Pancreas (tissue), 10 donors: ENCODE measurements at regions not wholly inside any gene's neighbourhood (a gene's known extent, or its start where the extent isn't known, plus 50 kb on each side); places are given as distances from the start of the nearest gene placed in this dataset.
"Not testable (repeated sequence)": the region's sequence is repeated elsewhere in the genome, so short reads cannot be mapped to it uniquely, and the experiment has no call there.

Experiments used
- ATAC-seq, 4 donors: fragments of 200-7000 bp; cut with Tn5 transposase; one replicate each; pipeline versions ENCODE4 v1.8.0 to v1.9.1; 2020; ENCODE audit warnings: mild to moderate bottlenecking in 4 of 4, moderate library complexity in 4 of 4
- DNase-seq, 6 donors: peaks; one replicate each; pipeline ENCODE4 v3.0.0-alpha.2; 2020
- FAIRE-seq: peaks from 2 replicates; lab custom pipeline; 2012; peaks lifted over from hg19 to GRCh38; lab: Jason Lieb, UNC
- H3K27ac ChIP-seq, 4 donors: fragments of 200-600 bp; sonication (generic); 1 replicate in 3 of 4; 2 replicates in 1 of 4; pipeline versions ENCODE4 v1.5.0 to v1.8.0; 2020
- H3K27me3 ChIP-seq, 4 donors: fragments of 200-600 bp; one replicate each; pipeline ENCODE4 v1.8.0; 2021
- H3K36me3 ChIP-seq, 3 donors: fragments of 200-600 bp; sonication (generic) in 1 of 3; one replicate each; pipeline versions ENCODE4 v1.5.0 to v1.8.0; 2020 to 2021
- H3K4me1 ChIP-seq, 3 donors: fragments of 200-600 bp; one replicate each; pipeline ENCODE4 v1.8.0; 2021
- H3K4me3 ChIP-seq, 4 donors: fragments of 200-600 bp; sonication (generic) in 2 of 4; one replicate each; pipeline versions ENCODE4 v1.5.0 to v1.8.0; 2020 to 2021
- H3K9me3 ChIP-seq, 4 donors: fragments of 200-600 bp; one replicate each; pipeline ENCODE4 v1.8.0; 2021
- WGBS, 2 donors: extraction: QIAGEN DNeasy Blood & Tissue Kit; methylation state at CpG; one replicate each; pipeline ENCODE4 v1.1.7; 2013; 5-methylcytosine and 5-hydroxymethylcytosine counted together
- intact Hi-C, 3 donors: fragments of 100-400 bp; cut with DNase I; formaldehyde crosslinking; loops; one replicate each; pipeline versions ENCODE4 v1.11.1 to v1.14.2; 2022
- TF ChIP-seq, protein P1 (sequence below), 4 donors: fragments of 200-600 bp; sonication (generic) in 3 of 4; IDR thresholded peaks; one replicate each; pipeline versions ENCODE4 v1.5.0 to v1.8.0; 2021; ENCODE audit warnings: antibody characterized with exemption in 4 of 4
- donor health status: healthy with polysubstance abuse.
- donor health status: DM: no; HTN: no; CAD: no; lungs with moderate emphysema.
- donor health status: DM: no; HTN: no; CAD: no.
- donor health status: control.
- donor health status: control.
- donor health status: Bipolar disorder and iron deficiency.
- donor health status: DM: yes; HTN: yes; CAD: no.
- donor health status: DM: no; HTN: no; CAD: no.
- donor health status: DM: no; HTN: no; CAD: no.
- donor health status: DM: yes; HTN: yes; CAD: no.

DNA sequence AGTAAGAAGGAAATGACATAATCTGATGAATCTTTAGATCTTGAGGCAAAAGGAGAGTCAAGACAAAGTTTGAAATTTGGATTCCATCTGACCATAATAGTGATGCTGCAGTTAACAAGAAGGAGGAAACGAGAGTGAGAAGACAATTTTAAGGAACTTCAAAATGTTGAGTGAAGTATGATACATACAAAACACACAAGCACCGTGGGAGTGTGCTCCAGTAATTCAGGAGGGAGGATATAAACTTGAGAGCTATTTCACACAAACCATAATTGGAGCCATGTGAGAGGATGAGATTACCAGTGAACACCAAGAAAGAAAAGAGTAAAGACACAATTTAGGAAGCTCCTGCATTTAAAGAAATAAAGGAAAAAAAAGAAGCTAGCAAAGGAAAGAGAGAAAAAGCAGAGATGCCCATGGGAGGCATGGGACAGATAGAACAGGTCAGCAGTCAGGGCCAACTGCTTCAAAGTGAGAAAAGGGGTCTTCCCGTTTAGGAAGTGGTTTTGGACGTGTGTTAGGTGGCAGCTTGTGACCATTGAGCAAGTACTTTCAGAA, 150.7 kb upstream of the SLC7A11 start:
- Histone ChIP-seq H3K9me3 (no peaks in the 10 kb centered on the region), H3K36me3 (no peaks in the 10 kb centered on the region), H3K27ac (no peak overlapping the region), H3K4me3 (no peak overlapping the region), H3K27me3 (no peaks in the 10 kb centered on the region), H3K4me1 (peaks cover 0 to 6% (median 4%) of the 10 kb centered on the region in 3 donors)
- intact Hi-C loops: no loop called here
- peak in 1 of 4 donors; percentile 13 for ATAC-seq
- DNase-seq: no peak
- TF ChIP-seq, protein P1, sequence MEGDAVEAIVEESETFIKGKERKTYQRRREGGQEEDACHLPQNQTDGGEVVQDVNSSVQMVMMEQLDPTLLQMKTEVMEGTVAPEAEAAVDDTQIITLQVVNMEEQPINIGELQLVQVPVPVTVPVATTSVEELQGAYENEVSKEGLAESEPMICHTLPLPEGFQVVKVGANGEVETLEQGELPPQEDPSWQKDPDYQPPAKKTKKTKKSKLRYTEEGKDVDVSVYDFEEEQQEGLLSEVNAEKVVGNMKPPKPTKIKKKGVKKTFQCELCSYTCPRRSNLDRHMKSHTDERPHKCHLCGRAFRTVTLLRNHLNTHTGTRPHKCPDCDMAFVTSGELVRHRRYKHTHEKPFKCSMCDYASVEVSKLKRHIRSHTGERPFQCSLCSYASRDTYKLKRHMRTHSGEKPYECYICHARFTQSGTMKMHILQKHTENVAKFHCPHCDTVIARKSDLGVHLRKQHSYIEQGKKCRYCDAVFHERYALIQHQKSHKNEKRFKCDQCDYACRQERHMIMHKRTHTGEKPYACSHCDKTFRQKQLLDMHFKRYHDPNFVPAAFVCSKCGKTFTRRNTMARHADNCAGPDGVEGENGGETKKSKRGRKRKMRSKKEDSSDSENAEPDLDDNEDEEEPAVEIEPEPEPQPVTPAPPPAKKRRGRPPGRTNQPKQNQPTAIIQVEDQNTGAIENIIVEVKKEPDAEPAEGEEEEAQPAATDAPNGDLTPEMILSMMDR (IDR thresholded peaks at IDR 0.05): no peak
- 84 to 89% methylated on average over 4 of the region's 4 CpGs for WGBS, 2 donors
- FAIRE-seq: no peak

DNA sequence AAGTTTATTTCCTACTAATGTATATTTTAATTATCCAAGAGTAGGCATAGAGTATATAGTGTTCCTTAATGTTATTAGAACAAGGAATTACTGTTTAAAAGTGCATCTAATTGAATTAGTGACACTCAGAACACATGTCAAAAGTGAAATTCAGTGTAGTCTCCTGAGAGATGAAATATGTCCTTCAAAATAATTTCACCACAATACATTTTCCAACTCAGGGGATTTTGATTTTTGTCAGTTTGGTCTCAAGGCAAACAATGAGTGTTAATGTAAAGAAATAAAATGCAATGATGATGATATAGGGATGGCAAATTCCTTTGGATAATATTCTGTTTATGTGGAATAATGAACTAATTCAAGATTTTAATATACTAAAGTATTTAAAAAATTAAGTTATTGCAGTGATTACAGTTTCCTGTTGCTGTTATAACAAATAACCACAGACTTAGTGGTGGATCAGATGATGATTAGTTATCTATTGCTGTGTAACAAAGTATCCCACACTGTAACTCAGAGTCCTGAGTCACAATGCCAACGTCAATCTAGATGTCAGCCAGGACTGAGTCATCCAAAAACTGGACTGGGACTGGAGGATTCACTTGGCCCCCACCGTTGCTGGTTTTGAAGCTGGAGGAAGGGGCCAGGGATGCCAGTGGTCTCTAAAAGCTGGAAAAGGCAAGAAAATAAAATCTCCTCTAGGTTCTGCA, 148.0 kb upstream of the SLC7A11 start:
- no peaks in the 10 kb centered on the region for H3K27me3 ChIP-seq
- WGBS, 2 donors: 53 to 74% methylated on average over 2 of the region's 2 CpGs
- no peaks in the 10 kb centered on the region for H3K36me3 ChIP-seq
- TF ChIP-seq, protein P1 (IDR thresholded peaks at IDR 0.05): no peak
- peaks cover 0 to 6% (median 4%) of the 10 kb centered on the region in 3 donors for H3K4me1 ChIP-seq
- intact Hi-C loops: no loop called here
- FAIRE-seq (no peak), DNase-seq (no peak), ATAC-seq (no peak)
- H3K27ac ChIP-seq: no peak overlapping the region
- no peaks in the 10 kb centered on the region for H3K9me3 ChIP-seq
- no peak overlapping the region for H3K4me3 ChIP-seq

DNA sequence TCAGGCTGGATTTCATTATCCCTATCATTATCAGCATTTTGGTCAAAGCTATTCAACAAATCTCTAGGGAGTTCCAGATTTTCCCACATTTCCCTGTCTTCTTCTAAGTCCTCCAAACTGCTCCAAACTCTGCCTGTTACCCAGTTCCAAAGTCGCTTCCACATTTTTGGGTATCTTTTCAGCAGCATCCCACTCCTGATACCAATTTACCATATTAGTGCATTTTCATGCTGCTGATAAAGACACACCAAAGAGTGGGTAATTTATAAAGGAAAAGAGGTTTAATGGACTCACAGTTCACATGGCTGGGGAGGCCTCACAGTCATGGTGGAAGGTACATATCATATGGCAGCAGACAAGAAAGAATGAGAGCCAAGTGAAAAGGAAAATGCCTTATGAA, 132.8 kb upstream of the SLC7A11 start:
- Histone ChIP-seq H3K4me3 (no peak overlapping the region), H3K27ac (no peak overlapping the region), H3K4me1 (no peaks in the 10 kb centered on the region), H3K36me3 (no peaks in the 10 kb centered on the region), H3K27me3 (no peaks in the 10 kb centered on the region), H3K9me3 (no peaks in the 10 kb centered on the region)
- no peak for FAIRE-seq
- WGBS, 2 donors: 0 to 93% methylated on average over 1 of the region's 1 CpG
- TF ChIP-seq, protein P1 (IDR thresholded peaks at IDR 0.05): no peak
- intact Hi-C loops: no loop called here
- ATAC-seq: no peak
- no peak for DNase-seq

DNA sequence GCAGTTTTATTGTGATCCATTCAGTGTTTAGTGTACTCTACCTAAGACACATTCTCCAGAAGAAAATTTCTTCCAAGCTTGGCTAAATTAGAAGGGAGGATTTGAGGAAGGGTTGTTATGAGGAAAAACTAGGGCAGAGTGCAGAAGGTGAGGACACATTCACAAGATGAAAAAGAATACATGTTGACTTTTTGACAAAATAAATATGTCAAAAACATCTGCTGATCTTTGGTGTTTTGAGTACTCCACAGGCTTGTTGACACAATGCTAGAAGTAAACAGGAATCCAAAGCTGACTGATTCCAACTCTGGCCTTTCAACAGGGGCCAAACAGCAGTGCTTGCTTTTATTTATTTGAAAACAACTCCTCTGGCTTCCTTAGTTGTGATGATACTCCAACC, 125.8 kb upstream of the SLC7A11 start:
- FAIRE-seq (no peak), ATAC-seq (peak; percentile 60 to 88 (median 76)), DNase-seq (no peak)
- Histone ChIP-seq H3K9me3 (no peaks in the 10 kb centered on the region), H3K27me3 (no peaks in the 10 kb centered on the region), H3K36me3 (no peaks in the 10 kb centered on the region), H3K27ac (no peak overlapping the region), H3K4me3 (no peak overlapping the region), H3K4me1 (peaks cover 0 to 7% (median 0%) of the 10 kb centered on the region in 3 donors)
- intact Hi-C loops: no loop called here
- TF ChIP-seq, protein P1 (IDR thresholded peaks at IDR 0.05): no peak

DNA sequence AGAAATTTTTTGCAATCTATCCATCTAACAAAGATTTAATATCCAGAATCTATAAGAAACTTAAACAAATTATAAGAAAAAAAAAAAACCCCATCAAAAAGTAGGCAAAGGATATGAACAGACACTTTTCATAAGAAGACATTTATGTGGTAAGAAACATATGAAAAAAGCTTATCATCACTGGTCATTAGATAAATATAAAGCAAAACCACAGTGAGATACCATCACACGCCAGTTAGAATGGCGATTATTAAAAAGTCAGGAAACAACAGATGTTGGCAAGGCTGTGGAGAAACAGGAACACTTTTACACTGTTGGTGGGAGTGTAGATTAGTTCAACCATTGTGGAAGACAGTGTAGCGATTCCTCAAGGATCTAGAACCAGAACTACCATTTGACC, 110.3 kb upstream of the SLC7A11 start:
- 88 to 93% methylated on average over 3 of the region's 3 CpGs for WGBS, 2 donors

More for the DNA sequence above, 110.3 kb upstream of the SLC7A11 start:
- intact Hi-C loops, H3K36me3 ChIP-seq, H3K9me3 ChIP-seq, H3K4me3 ChIP-seq, H3K27ac ChIP-seq, DNase-seq, H3K27me3 ChIP-seq, ATAC-seq, FAIRE-seq, H3K4me1 ChIP-seq: not testable (repeated sequence)
